ENCODE measurements at regions not wholly inside any gene's neighbourhood (a gene's known extent, or its start where the extent isn't known, plus 50 kb on each side); places are given as distances from the start of the nearest gene placed in this dataset.

- BruUV-seq (replicated peaks): no TSS peak
- no peak overlapping the region for H2BK5ac ChIP-seq (ENCODE audit: low read depth, low read length, poor library complexity, severe bottlenecking)
- in situ Hi-C loops (cut with MboI; ENCODE audit: low sequenced_read_pairs): no loop called here
- H2BK120ac ChIP-seq (ENCODE audit: low read depth, low read length): no peak overlapping the region
- no peak overlapping the region for H2AFZ ChIP-seq (replicated peaks; ENCODE audit: low read length, poor library complexity)
- no peaks in the 10 kb centered on the region for H3K36me3 ChIP-seq (ENCODE audit: control insufficient read depth, insufficient read depth, low read length)
- H4K20me1 ChIP-seq (ENCODE audit: insufficient read depth, low read length): no peaks in the 10 kb centered on the region
- no peaks in the 10 kb centered on the region for H3K4me1 ChIP-seq (ENCODE audit: control insufficient read depth, insufficient read depth, low read length)
- CTCF ChIA-PET: no interaction called here
- no peak overlapping the region for H2BK15ac ChIP-seq (ENCODE audit: low read depth, low read length)
- no peak overlapping the region for H2AK5ac ChIP-seq (ENCODE audit: low read depth, low read length)
- no peak overlapping the region for H3K23ac ChIP-seq (ENCODE audit: low read depth, low read length)
- ATAC-seq (ENCODE audit: low read depth): no peak
- H4K91ac ChIP-seq (ENCODE audit: insufficient read depth, low read depth, low read length): no peak overlapping the region
- DNase-seq: no peak
- no peak overlapping the region for H3K56ac ChIP-seq (ENCODE audit: extremely low read depth, insufficient read depth, low read length)
- H3K27me3 ChIP-seq (ENCODE audit: control insufficient read depth, insufficient read depth, low read length): no peaks in the 10 kb centered on the region
- TF ChIP-seq, protein P1, sequence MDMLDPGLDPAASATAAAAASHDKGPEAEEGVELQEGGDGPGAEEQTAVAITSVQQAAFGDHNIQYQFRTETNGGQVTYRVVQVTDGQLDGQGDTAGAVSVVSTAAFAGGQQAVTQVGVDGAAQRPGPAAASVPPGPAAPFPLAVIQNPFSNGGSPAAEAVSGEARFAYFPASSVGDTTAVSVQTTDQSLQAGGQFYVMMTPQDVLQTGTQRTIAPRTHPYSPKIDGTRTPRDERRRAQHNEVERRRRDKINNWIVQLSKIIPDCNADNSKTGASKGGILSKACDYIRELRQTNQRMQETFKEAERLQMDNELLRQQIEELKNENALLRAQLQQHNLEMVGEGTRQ (IDR thresholded peaks at IDR 0.05; ENCODE audit: low read depth, low read length): no peak
- TF ChIP-seq CHD1 (IDR thresholded peaks at IDR 0.05; ENCODE audit: low read depth, low read length): no peak
- TF ChIP-seq CEBPB (IDR thresholded peaks at IDR 0.05; ENCODE audit: low read depth, low read length): no peak
- TF ChIP-seq NFE2L2 (IDR thresholded peaks at IDR 0.05; ENCODE audit: low read depth, low read length): no peak
- no peak for TF ChIP-seq RCOR1 (IDR thresholded peaks at IDR 0.05; ENCODE audit: insufficient replicate concordance, low read length)
- no peak for TF ChIP-seq SMC3 (IDR thresholded peaks at IDR 0.05; ENCODE audit: low read depth, low read length)
- no peak for TF ChIP-seq FOS (IDR thresholded peaks at IDR 0.05; ENCODE audit: low read depth, low read length)
- TF ChIP-seq, protein P2, sequence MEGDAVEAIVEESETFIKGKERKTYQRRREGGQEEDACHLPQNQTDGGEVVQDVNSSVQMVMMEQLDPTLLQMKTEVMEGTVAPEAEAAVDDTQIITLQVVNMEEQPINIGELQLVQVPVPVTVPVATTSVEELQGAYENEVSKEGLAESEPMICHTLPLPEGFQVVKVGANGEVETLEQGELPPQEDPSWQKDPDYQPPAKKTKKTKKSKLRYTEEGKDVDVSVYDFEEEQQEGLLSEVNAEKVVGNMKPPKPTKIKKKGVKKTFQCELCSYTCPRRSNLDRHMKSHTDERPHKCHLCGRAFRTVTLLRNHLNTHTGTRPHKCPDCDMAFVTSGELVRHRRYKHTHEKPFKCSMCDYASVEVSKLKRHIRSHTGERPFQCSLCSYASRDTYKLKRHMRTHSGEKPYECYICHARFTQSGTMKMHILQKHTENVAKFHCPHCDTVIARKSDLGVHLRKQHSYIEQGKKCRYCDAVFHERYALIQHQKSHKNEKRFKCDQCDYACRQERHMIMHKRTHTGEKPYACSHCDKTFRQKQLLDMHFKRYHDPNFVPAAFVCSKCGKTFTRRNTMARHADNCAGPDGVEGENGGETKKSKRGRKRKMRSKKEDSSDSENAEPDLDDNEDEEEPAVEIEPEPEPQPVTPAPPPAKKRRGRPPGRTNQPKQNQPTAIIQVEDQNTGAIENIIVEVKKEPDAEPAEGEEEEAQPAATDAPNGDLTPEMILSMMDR (conservative IDR thresholded peaks at IDR 0.05; ENCODE audit: low read depth, low read length): no peak
- no peak for TF ChIP-seq MXI1 (IDR thresholded peaks at IDR 0.05; ENCODE audit: borderline replicate concordance, low read depth, low read length)
- no peak for TF ChIP-seq RAD21 (IDR thresholded peaks at IDR 0.05; ENCODE audit: low read length)
- TF ChIP-seq MAZ (IDR thresholded peaks at IDR 0.05; ENCODE audit: borderline replicate concordance, low read depth, low read length): no peak
- no peak for TF ChIP-seq RFX5 (IDR thresholded peaks at IDR 0.05; ENCODE audit: low read depth, low read length)
- no peak for TF ChIP-seq MAFK (IDR thresholded peaks at IDR 0.05; ENCODE audit: low read depth, low read length)
- no peak for TF ChIP-seq POLR2A (IDR thresholded peaks at IDR 0.05; ENCODE audit: low read depth, low read length)
- no peak for TF ChIP-seq BHLHE40 (IDR thresholded peaks at IDR 0.05; ENCODE audit: low read depth, low read length)
- no peak for TF ChIP-seq ELK1 (IDR thresholded peaks at IDR 0.05; ENCODE audit: borderline replicate concordance, low read depth, low read length)
- no peak overlapping the region for H3K27ac ChIP-seq (ENCODE audit: insufficient read depth, low read length)
- no peak overlapping the region for H4K5ac ChIP-seq (ENCODE audit: low read depth, low read length)
- dilution Hi-C loops (cut with HindIII; ENCODE audit: low sequenced_read_pairs, unreplicated experiment): no loop called here
- POLR2A ChIA-PET (ENCODE audit: unreplicated experiment): no interaction called here
- no CpG with 5 or more reads among the region's 1 CpG for WGBS, 2 experiments (ENCODE audit: extremely low coverage in 2 of 2, insufficient read length in 1 of 2)
- H3K9me3 ChIP-seq (ENCODE audit: control insufficient read depth, insufficient read depth, low read length): no peaks in the 10 kb centered on the region
- no peaks in the 10 kb centered on the region for H3K9me1 ChIP-seq (ENCODE audit: insufficient read depth, low read length)
- H2BK20ac ChIP-seq (ENCODE audit: low read depth, low read length): no peak overlapping the region
- H3K14ac ChIP-seq (replicated peaks; ENCODE audit: low read depth, low read length): no peak overlapping the region
- no peak overlapping the region for H4K8ac ChIP-seq (ENCODE audit: low read depth in 2 of 2, low read length in 2 of 2)
- H3K4me2 ChIP-seq (ENCODE audit: low read depth, low read length): no peak overlapping the region
- H3K9ac ChIP-seq (ENCODE audit: low read depth, low read length): no peak overlapping the region
- H3K18ac ChIP-seq (ENCODE audit: low read depth, low read length): no peak overlapping the region
- H3K4me3 ChIP-seq (ENCODE audit: insufficient read depth, low read depth, low read length): no peak overlapping the region
- H2AK9ac ChIP-seq (replicated peaks; ENCODE audit: low read depth, low read length, poor library complexity): no peak overlapping the region
- no peak overlapping the region for H3K4ac ChIP-seq (ENCODE audit: low read depth, low read length)
- intact Hi-C loops (cut with micrococcal nuclease): no loop called here
- H3K79me1 ChIP-seq (ENCODE audit: low read depth in 1 of 2, low read length in 2 of 2): no peaks in the 10 kb centered on the region
Measured at GRCh38 chr7:113717739-113718138, 201.1 kb downstream of the PPP1R3A start.

Measured in IMR-90 (cell line).